HAP-1 (cell line): ENCODE measurements at regions not wholly inside any gene's neighbourhood (a gene's known extent, or its start where the extent isn't known, plus 50 kb on each side); places are given as distances from the start of the nearest gene placed in this dataset.

Experiments
- DNase-seq, 2 experiments: peaks; one replicate each; pipeline ENCODE4 v3.0.0-alpha.2; 2016 to 2020; ENCODE audit warnings: low spot score in 2 of 2
- H3K27me3 ChIP-seq: fragments of 250-450 bp; sonication (Bioruptor Pico); 2 replicates; pipeline ENCODE4 v1.5.1; 2020; ENCODE audit warnings: low read depth, mild to moderate bottlenecking, moderate library complexity
- H3K36me3 ChIP-seq: fragments of 250-450 bp; sonication (Bioruptor Pico); replicated peaks from 2 replicates; pipeline ENCODE4 v1.5.1; 2020; ENCODE audit warnings: mild to moderate bottlenecking
- H3K4me1 ChIP-seq: fragments of 250-450 bp; sonication (Bioruptor Pico); 2 replicates; pipeline ENCODE4 v1.5.1; 2020; ENCODE audit warnings: mild to moderate bottlenecking
- H3K4me3 ChIP-seq: fragments of 250-450 bp; sonication (Bioruptor Pico); 2 replicates; pipeline ENCODE4 v1.5.1; 2020; ENCODE audit warnings: mild to moderate bottlenecking, moderate library complexity
- H3K9me3 ChIP-seq: fragments of 250-450 bp; sonication (Bioruptor Pico); 2 replicates; pipeline ENCODE4 v1.5.1; 2020; ENCODE audit warnings: mild to moderate bottlenecking, moderate library complexity
- in situ Hi-C: fragments of 300-500 bp; cut with MboI; formaldehyde crosslinking; loops from 3 replicates; pipeline ENCODE4 v1.14.3; 2020; ENCODE audit warnings: low sequenced_read_pairs, inconsistent platforms, mixed read lengths

DNA sequence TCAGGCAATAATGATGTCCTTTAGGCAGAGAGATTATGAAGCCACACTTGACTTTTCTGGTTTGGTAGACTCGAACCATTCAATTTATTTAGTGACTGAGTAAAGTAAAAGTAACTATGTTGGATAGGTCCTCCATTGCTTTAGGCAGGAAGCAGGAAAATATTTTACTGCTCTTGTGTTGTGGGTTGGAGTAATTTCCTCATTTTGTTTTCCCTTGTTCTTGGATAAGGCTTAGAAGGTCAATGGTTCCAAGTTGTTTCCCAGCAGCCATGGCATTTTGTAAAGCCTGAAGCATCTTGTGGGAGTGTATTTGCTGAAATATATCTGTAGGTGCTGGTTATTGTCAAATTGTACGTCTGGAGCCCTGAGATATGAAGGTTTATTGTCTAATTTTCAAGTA is 161.2 kb upstream of the SLC38A2 start:
- DNase-seq: no peak
- in situ Hi-C loops: no loop called here
- no peaks in the 10 kb centered on the region for H3K4me1 ChIP-seq

DNA sequence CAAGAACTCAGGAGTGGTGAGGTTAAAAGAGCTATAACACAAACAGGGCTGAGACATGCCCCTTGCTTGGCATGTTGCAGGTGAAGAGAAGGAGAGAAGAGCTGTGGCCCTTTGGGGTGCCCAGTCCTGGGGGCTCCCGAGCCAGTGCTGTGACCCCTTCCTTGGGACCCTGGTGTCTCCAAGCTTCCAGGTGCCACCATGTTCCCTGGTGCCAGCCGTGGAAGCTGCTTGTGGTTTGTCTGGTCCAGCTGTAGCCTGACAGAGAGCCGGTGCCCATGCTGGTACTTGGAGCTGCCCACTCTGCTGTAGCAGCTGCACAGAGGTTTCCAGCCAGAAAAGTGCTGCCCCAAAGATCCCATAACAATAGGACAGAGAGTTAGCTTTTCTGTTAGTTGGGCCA is 159.2 kb upstream of the SLC38A2 start:
- no peaks in the 10 kb centered on the region for H3K4me1 ChIP-seq
- H3K9me3 ChIP-seq: no peaks in the 10 kb centered on the region
- in situ Hi-C loops: no loop called here
- DNase-seq: no peak
- H3K4me3 ChIP-seq: no peak overlapping the region
- H3K27me3 ChIP-seq: no peaks in the 10 kb centered on the region
- H3K36me3 ChIP-seq: no peaks in the 10 kb centered on the region

More for the DNA sequence above, 161.2 kb upstream of the SLC38A2 start:
- Histone ChIP-seq H3K4me3 (no peak overlapping the region), H3K27me3 (no peaks in the 10 kb centered on the region), H3K36me3 (no peaks in the 10 kb centered on the region), H3K9me3 (no peaks in the 10 kb centered on the region)

DNA sequence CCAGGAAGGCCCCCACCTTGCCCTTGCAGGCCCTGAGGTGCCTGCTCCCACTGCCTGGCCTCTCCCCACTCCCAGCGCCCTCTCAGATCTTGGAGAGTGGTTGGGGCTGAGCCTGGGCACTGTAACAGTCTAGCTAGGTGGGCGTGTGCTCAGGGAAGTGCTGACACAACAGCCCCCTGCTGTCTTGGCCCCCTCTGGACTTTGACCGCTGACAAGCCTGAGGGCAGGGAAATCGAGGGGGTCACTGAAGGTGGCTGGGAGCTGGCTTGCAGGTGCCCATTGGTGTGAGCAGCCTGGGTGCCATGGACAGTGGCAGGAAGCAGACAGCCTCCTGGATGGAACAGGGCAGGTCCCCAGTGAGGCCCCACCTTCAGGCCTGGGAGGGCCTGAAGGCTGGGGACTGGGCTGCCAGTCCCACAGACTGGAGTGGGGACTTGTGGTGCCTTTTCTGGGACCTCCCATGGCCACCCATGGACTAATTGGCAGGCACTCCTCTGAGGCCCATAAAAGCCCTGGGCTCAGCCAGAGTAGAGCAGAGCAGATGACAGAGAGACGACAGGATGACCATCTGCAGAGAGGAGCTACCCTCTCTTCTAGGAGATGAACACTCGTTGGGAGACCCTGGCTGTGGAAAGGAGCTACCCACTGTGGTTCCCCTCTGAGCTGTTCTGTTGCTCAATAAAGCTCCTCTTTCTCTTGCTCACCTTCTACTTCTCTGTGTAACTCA is 158.6 kb upstream of the SLC38A2 start:
- Histone ChIP-seq H3K4me3 (no peak overlapping the region), H3K9me3 (no peaks in the 10 kb centered on the region), H3K27me3 (no peaks in the 10 kb centered on the region), H3K36me3 (no peaks in the 10 kb centered on the region), H3K4me1 (no peaks in the 10 kb centered on the region)
- in situ Hi-C loops: no loop called here
- no peak for DNase-seq

DNA sequence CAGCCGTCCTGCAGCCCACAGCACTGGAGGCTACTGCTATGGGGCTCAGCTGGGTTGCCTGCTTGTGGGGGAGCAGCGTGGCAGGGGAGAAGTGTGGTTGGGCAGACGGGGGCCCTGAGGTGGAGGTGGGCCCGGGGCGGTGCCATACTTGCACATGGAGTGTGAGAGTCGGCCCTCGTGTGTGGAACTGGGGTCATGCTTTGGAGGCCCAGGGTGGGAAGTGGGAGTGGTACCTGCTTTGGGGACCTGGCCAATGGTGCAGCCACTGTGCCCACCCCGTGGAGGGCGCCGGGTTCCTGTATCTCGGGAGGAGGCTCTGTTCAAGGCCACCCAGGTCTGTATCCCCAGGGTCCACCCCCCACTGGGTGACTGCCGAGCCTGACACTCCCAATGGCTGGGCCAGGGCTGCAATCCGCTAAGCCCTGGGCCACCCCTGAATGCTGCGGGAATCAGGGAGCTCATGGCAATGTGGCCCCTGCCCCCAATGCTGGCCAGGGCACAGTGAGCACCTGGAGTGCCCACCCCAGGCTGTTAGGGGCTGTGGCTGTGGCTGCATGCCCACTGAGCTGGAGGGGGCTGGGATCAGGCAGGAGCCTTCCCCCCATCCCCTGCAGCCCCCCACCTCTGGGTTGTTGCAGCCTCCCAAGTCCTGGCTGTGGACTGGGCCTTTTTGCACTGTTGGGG is 157.9 kb upstream of the SLC38A2 start:
- Histone ChIP-seq H3K4me1 (no peaks in the 10 kb centered on the region), H3K36me3 (no peaks in the 10 kb centered on the region), H3K27me3 (no peaks in the 10 kb centered on the region), H3K4me3 (no peak overlapping the region), H3K9me3 (no peaks in the 10 kb centered on the region)
- DNase-seq: no peak
- in situ Hi-C loops: no loop called here

DNA sequence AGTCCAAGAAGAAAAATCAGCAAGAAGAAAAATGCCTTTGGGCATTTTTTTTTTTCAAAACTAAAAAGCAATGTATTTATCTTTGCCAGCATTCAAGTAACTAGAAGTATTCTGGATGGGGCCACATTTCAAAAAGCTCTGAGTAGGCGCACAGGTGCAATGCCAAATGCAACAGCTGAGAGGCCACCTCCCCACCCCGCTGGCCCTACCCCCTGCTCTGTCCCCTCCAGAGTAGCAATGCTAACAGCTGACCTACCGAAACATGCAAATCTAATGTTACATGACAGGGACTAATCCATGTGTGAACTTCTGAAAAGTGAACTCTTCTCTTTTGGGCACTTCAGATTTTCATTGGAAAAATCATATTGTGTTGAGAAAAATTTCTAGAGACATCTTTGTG is 153.7 kb upstream of the SLC38A2 start:
- H3K9me3 ChIP-seq: no peaks in the 10 kb centered on the region
- H3K4me3 ChIP-seq: no peak overlapping the region
- no peaks in the 10 kb centered on the region for H3K27me3 ChIP-seq
- H3K4me1 ChIP-seq: no peaks in the 10 kb centered on the region
- in situ Hi-C loops: no loop called here
- no peaks in the 10 kb centered on the region for H3K36me3 ChIP-seq
- no peak for DNase-seq

DNA sequence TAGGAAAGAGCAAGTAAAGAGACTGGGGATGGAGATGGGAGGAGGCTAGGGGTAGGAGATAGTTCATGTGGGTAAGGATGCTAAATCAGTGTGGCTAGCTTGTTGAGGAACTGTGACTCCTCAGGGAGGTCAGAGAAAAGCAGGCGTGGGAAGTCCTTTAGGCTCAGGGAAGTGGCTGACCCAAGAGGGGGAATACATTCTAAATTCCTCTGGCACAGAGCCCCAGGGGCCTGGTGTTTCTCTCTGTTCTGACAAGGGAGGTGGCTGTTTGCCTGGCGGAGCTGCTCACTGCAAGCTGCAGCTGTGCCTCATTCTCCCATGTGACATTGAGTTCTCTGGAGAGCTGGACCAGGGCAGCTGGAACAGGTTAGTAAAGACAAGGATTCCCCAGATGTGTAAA is 152.2 kb upstream of the SLC38A2 start:
- Histone ChIP-seq H3K4me1 (no peaks in the 10 kb centered on the region), H3K27me3 (no peaks in the 10 kb centered on the region), H3K4me3 (no peak overlapping the region), H3K9me3 (no peaks in the 10 kb centered on the region), H3K36me3 (no peaks in the 10 kb centered on the region)
- in situ Hi-C loops: no loop called here
- DNase-seq: no peak

DNA sequence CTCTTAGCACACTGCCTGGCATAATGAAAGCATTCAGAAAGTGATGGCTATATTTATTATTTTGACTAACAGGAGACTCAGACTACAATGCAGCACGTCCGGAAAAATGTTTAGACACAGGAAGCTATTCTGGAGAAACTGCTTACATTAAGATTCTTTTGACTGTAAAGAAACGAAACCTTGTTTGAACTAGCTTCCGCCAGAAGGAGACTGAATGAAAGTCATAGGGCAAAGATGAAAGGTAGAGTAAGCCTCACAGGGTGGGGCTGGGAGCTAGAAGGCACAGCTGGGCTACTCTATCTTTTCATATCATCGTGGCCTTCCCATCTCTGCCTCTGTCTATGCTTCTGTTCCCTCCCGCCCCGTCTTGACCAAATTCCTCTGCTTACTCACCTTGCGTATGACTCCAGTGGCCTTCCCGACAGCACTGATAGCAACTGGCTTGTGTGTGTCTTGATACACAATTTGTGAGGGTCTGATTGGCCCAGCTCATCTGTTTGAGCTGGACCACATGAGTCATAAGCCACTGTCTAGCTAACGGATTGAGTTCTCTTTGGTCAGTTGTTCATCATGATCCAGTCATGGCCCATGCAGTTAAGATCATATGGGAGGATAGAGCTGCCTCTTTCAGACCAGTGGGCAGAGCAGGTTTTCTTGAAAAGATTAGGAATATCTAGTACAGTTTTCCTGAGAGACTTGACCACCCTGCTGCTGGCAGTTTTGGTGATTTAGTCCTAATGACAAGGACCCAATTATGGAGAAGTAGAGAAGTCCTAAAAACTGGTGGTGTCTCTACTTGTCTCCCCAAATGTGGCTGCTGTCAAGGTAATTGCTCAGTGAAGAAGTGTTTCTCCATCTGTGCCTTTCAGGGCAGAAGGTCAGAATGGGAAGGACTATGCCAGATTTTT is 151.5 kb upstream of the SLC38A2 start:
- in situ Hi-C loops: no loop called here
- no peak for DNase-seq
- Histone ChIP-seq H3K27me3 (no peaks in the 10 kb centered on the region), H3K4me3 (no peak overlapping the region), H3K4me1 (no peaks in the 10 kb centered on the region), H3K36me3 (no peaks in the 10 kb centered on the region), H3K9me3 (no peaks in the 10 kb centered on the region)

DNA sequence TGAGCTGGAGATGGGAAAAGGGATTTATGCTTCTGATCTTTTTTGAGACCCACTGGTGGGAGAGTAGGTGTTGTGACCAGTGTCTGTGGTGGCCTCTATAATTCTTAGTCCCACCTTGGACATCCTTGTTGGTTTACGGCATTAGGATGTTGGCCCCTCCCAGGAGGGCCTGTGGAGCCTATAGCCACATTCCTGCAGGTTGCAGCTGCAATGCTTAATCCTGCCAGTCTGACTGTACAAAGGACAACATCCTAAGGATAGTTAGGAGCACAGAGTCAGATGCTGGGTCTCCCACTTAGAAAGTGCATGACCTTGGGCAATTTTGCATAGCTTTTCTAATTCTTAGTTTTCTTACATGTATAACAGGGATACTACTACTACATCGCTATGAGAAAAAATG is 150.9 kb upstream of the SLC38A2 start:
- in situ Hi-C loops: no loop called here
- Histone ChIP-seq H3K4me3 (no peak overlapping the region), H3K9me3 (no peaks in the 10 kb centered on the region), H3K36me3 (no peaks in the 10 kb centered on the region), H3K27me3 (no peaks in the 10 kb centered on the region), H3K4me1 (no peaks in the 10 kb centered on the region)
- DNase-seq: no peak

DNA sequence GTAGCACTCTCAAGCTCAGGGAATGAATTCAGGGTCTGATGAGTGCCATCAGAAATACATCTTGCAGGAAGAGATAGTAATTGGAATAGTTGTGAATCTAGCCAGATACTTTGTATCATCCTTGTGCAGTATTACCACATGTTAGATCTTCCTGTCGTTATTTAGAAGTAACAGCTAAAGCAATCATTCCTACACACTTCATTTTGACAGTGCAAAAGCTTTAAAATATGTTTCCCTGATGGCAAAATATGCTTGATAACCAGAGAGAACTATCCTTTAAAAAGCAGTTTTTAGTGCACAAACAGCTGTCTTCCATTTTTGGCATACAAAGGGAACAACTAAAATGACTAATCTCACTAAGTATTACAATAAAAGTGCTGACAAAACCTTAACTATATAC is 149.5 kb upstream of the SLC38A2 start:
- Histone ChIP-seq H3K9me3 (no peaks in the 10 kb centered on the region), H3K36me3 (no peaks in the 10 kb centered on the region), H3K27me3 (no peaks in the 10 kb centered on the region), H3K4me3 (no peak overlapping the region), H3K4me1 (no peaks in the 10 kb centered on the region)
- no peak for DNase-seq
- in situ Hi-C loops: no loop called here

DNA sequence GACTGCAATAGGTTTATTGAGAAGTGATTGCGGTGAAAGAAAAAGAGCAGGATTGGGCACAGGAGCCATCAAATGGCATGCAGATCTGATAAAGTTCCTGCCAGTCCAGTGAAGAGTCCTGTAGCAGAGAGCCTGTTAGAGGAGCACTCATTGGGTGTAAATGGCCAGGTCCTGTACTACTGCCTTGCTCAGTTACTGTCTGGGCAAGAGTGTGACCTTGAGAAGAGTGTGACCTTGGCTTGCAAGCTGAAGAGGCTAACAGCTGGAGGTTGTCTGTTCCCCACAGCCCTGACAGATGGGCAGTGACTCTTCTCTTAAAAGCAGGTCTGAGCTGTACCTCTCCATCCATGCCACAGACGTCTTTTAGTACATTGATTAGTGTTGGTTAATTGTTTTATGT is 148.6 kb upstream of the SLC38A2 start:
- in situ Hi-C loops: no loop called here
- H3K4me1 ChIP-seq: no peaks in the 10 kb centered on the region

DNA sequence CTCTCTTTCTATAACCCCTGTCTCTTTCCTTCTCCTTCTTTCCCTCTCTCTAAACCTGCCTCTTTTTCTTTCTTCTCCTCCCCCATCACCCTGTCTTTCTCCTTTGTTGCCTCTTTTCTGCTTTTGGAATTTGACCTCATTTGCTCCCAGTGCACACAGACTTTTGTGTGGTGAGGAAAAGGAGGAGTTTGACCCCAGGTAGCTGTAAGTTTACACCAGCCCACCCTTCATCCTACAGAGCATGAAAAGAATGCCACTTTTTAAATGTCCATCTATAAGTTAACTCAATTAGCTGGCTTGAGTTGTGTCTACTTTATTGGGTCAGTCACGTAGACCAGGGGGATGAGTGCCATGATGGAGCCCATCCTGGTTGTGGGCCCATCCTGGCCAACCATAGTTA is 146.8 kb upstream of the SLC38A2 start:
- no peak for DNase-seq
- in situ Hi-C loops: no loop called here
- Histone ChIP-seq H3K27me3 (no peaks in the 10 kb centered on the region), H3K4me1 (no peaks in the 10 kb centered on the region), H3K9me3 (no peaks in the 10 kb centered on the region), H3K36me3 (no peaks in the 10 kb centered on the region), H3K4me3 (no peak overlapping the region)

More for the DNA sequence above, 148.6 kb upstream of the SLC38A2 start:
- H3K4me3 ChIP-seq: no peak overlapping the region
- H3K36me3 ChIP-seq: no peaks in the 10 kb centered on the region
- no peak for DNase-seq
- no peaks in the 10 kb centered on the region for H3K27me3 ChIP-seq
- no peaks in the 10 kb centered on the region for H3K9me3 ChIP-seq

DNA sequence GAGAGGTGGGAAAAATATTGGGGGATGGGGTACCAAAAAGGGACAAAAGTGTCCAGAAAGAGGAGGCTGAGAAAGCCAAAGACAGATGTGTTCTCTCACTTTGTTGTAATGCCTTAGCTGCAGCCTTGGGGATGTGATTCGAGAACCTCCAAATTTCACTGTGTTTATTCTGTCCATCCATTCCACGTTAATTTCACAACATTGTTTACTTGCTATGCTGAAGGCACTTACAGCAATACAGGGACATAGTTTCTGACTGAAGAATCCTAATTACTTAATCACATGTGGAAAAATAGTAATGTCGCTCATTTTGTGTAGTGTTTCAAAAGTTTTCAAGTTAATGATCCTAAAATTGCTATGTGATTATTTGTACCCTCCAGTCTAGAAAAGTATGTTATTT is 146.2 kb upstream of the SLC38A2 start:
- in situ Hi-C loops: no loop called here
- H3K36me3 ChIP-seq: no peaks in the 10 kb centered on the region
- DNase-seq: no peak
- no peaks in the 10 kb centered on the region for H3K9me3 ChIP-seq
- no peak overlapping the region for H3K4me3 ChIP-seq
- no peaks in the 10 kb centered on the region for H3K27me3 ChIP-seq
- H3K4me1 ChIP-seq: no peaks in the 10 kb centered on the region

DNA sequence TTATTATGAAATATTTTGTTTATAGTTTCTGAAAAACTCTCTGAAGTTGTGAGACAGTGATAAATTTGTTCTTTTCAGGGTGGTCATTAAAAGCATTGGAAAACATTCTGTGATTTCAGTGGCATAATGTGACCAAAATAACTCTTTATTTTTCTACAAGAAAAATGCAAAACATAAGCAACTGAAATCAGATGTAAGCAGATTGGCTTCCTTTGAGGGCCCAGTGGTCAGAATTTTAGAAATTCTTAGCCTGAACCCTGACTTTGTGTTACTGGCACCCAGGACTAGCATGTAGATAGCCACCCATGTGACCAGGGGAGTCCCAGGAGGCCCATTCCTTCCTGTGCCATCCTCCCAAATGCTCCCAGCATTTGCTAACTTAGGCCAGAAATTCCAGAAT is 145.6 kb upstream of the SLC38A2 start:
- Histone ChIP-seq H3K4me1 (no peaks in the 10 kb centered on the region), H3K9me3 (no peaks in the 10 kb centered on the region), H3K36me3 (no peaks in the 10 kb centered on the region), H3K4me3 (no peak overlapping the region), H3K27me3 (no peaks in the 10 kb centered on the region)
- no peak for DNase-seq
- in situ Hi-C loops: no loop called here

DNA sequence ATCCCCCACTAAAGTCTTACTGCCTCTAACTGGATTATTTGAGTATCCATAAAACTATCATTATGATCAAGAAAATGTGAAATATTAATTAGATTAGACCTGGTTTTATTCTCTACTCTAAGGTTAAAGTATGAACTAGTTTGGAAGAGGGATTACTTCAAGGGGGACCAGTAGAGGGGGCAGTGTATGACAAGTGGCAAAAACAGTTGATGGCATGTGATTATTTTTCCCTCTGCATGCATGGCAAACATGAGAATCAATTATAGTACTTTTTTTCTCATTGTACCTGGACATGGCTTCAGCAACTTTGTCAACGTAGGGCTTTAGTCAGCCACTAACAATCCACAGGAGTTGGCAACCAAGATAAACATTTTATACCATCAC is 145.0 kb upstream of the SLC38A2 start:
- no peaks in the 10 kb centered on the region for H3K4me1 ChIP-seq
- in situ Hi-C loops: no loop called here

More for the DNA sequence above, 145.0 kb upstream of the SLC38A2 start:
- DNase-seq: no peak
- Histone ChIP-seq H3K36me3 (no peaks in the 10 kb centered on the region), H3K4me3 (no peak overlapping the region), H3K27me3 (no peaks in the 10 kb centered on the region), H3K9me3 (no peaks in the 10 kb centered on the region)
